GM21528 (cell line): ENCODE measurements at regions not wholly inside any gene's neighbourhood (a gene's known extent, or its start where the extent isn't known, plus 50 kb on each side); places are given as distances from the start of the nearest gene placed in this dataset.

Source experiments
- ATAC-seq: cut with Tn5 transposase; IDR thresholded peaks from one replicate; pipeline ENCODE4 v1.9.1; 2021; ENCODE audit warnings: mild to moderate bottlenecking, moderate library complexity; ENCODE audit not compliant: unreplicated experiment, low FRiP score

DNA sequence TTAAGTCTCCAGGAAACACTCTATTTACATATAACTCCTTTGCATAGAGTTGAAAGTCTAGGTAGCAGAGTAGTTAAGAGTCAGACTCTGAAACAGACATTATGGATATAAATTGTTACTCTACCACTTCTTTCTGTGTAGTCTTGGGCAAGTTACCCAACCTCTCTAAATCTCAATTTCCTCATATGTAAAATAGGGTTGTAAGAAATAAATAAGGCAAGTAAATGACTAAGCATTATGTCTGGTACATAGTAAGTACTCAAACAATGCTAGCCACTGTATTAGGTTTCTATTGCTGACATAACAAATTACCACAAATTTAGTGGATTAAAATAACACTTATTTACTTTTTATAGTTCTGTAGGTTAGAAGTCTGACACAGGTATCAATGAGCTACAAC is 394.1 kb downstream of the PRDM5 start:
- no peak for ATAC-seq

DNA sequence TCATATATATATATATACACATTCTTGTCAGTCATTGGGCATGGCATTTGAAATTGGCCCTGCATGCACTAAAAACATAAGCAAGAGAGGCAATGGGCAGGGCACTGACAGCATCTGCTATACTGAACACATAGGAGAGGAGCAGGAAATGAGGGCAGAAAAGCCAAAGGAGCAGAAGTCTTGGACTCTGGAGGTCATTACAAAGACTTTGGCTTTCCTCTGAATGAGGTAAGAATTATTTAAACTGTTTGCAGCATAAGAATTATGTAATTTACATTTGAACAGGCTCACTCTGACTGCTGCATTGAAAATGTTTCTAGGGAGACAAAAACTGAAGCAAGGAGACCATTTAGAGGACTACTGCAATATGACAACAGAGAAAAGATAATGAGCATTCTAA is 396.5 kb downstream of the PRDM5 start:
- no peak for ATAC-seq

DNA sequence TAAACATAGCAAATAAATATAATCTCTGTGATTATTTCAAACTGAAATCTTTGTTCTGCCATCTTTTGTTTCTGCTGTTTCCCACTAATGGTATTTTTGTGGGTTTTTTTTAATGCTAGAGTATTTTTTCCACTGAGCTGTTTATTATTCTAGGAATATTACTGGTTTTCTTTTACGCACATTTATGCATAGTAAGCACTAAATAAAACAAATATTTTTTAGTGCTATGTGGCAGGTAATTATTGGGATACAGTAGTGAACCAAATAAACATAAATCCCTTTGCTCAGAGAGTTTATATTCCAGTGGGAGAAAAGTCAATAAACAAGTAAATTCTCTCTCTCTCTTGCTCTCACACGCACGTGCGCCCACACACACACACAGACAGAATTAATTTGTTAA is 397.4 kb downstream of the PRDM5 start:
- ATAC-seq, result no peak

DNA sequence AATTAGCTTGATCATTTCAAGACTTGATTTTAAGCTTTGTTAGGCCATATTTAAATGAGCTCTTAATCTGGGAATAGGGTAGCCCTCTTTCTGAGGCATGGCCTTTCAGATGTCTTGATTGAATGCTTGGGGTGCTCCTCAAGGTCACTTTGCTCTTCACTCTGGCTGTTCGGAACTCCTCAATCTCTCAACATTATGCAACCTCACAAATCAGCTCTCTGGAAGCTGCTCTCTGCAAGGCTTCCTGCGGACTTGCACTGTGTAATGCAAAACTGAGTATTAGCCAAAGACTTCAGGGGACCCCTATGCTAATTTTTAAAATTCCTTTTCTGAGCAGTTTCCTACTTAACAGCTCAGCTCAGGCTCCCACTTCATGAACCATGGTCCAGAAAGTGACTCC is 398.3 kb downstream of the PRDM5 start:
- no peak for ATAC-seq

DNA sequence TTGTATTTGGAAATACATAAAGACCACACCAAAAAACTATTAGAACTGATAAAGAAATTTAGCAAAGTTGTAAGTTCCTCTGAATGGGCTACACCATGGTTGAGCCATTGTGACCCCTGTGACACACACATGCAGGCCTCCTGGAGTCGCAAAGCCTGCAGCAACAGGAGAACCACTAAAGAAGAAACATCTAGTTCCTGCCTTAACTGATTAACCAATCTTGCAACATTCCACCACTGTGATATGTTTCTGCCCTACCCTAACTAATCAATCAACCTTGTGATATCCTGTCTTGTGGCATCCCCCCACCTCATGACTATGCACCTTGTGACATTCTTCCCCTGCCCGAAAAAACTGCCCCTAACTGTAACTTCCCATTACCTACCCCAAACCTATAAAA is 401.8 kb downstream of the PRDM5 start:
- no peak for ATAC-seq

DNA sequence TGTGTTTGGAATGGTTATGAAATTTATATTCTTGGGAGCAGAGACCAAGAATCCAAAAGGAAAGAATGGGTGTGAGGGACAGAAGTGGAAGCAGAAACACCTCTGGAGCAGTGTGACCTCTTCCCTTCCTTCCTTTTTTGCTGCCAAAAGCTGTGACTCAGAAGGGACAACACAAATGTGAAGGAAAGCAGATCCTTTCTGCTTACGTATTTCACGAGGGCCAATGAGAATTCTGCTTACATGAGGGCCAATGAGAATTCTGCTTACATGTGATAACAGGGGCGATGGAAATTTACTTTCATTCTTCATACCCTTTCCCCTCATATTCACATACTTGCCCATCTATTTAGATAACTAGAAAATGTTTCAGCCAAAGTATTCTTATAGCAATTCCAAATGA is 404.6 kb downstream of the PRDM5 start:
- ATAC-seq, result no peak

DNA sequence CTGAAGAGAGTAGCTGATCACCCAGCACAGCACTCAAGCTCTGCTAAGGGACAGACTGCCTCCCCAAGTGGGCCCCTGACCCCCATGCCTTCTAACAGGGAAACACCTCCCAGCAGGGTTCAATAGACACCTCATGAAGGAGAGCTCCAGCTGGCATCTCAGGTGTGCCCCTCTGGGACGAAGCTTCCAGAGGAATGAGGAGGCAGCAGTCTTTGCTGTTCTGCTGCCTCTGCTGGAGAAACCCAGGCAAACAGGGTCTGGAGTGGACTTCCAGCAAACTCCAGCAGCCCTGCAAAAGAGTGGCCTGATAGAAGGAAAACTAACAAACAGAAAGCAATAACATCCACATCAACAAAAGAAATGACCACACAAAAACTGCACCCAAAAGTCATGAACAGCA is 412.8 kb downstream of the PRDM5 start:
- ATAC-seq, result no peak

DNA sequence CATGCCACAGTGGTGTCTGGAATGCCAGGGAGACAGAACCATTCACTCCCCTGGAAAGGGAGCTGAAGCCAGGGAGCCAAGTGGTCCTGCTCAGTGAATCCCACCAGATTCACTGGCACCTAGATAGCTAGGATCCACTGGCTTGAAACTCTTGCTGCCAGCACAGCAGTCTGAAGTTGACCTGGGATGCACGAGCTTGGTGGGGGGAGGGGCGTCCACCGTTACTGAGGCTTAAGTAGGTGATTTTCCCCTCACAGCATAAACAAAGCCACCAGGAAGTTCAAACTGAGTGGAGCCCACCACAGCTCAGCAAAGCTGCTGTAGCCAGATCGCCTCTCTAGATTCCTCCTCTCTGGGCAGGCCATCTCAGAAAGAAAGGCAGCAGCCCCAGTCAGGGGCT is 413.3 kb downstream of the PRDM5 start:
- no peak for ATAC-seq

DNA sequence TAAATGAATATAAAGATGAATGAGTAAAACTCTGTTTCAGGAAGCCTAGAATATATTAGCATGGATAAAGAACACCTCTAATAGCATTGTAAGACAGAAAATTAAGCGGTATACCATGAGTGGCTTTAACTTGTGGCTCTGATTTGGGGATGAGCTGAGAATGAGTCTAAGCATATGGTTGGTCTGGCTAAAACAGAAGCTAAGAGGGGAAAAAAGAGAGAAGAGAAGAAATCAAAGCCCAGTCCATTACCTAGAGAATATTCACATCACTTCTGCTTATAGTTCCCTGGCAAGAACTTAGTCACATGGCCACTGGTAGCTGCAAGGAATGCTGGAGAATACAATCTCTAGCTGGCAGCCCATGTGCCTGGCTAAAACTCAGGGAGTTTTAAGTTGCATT is 414.5 kb downstream of the PRDM5 start:
- ATAC-seq, result no peak

DNA sequence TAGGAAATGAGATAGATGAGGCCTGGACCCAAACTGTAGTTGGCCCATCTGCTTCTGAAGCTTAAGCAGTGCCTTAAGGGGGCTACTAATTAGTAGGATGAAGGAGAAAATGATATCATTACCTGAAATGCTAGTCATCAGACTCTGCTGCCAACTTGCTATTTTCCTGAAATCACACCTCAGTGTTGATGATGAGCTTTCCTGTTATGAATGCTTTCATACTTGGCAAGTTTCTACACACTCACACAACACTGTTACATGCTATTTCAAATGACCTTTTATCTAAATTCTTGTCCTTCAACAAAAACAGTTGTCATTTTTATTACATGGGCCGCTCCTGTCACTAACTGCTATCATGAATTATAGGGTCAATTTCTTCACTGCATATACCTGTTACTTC is 416.0 kb downstream of the PRDM5 start:
- ATAC-seq, result no peak

DNA sequence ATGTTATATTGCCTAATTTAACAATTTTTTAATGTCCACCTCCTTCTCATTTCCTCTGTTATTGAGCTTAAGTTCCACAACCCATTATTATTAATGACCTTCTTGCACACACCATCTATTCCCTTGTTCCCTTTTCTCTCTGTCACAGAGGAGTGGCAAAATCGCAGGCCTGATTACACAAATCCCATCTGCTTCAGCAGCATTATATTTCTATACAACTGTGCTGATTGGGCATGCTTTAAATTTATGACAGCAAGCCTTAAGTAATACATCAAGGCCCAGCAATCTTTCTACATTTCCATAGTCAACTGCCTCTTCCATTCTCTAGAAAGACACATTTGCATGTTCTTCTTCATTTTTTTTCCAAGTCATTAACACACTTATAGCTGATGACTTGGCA is 423.8 kb downstream of the PRDM5 start:
- ATAC-seq, result no peak

DNA sequence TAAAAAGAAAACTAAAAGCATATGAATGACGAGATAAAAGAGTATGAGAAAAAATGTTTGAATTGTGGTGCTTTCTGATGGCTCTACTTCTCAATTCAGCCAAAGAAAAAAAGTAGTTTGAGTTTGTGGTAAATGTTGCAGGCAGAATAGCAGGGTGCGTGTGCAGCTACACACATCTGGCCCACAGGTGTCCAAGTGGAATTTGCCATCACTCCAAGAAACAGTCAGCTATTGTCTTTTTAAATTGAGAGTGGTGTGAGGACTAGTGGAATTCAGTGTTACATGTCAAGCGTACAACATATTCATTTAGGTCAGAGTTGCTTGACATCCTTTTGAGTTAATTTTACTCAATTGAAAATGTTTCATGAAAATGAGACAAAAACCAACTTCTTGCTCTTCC is 424.8 kb upstream of the MAD2L1 start:
- ATAC-seq, result no peak

DNA sequence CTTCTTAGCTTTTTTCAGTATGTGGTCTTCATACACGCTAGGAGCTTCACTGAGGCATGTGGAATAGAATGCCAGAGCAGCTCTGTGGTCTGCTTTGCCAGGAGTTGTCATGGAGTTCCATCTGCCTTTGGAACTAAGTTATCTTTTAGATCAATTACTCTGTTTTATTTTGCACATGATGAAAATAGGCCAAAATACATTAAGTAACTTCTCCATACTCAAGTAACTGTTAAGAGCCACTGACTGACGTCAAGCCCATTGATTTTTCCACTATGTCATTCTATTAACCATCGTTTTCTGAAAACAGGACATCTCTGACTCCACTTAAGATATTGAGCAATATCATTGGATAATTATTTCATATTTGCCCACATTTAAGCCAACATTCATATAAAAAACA is 415.1 kb upstream of the MAD2L1 start:
- no peak for ATAC-seq

DNA sequence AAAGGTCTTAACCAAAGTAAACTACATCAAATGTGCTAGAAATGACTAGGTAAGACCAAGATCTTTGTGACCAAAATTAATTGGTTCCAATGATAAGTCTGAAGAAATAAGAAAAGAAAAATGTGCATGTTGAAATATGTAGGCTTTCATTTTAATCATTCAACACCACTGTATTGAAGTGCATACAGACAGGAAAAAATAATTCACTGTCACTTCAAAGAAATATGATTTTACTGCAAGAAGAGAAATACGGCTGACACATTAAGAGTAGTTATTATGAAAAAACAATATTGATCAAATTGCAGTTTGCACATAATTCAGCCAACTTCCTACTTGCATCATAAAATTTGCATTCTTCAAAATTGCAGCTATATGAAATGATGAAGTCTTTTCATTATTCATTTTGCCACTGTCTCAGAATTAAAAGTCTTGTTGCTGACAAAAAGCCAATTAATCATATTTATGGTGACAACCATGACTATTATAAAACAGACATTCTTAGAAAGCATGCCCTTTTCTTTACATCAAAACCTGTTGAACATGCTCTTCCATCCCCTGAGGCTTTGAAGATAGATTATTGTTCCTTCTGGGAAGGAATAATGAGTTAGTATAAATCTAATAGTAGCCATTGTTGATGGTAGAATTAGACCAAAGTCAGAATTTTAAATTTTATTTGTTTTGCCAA is 405.9 kb upstream of the MAD2L1 start:
- no peak for ATAC-seq

DNA sequence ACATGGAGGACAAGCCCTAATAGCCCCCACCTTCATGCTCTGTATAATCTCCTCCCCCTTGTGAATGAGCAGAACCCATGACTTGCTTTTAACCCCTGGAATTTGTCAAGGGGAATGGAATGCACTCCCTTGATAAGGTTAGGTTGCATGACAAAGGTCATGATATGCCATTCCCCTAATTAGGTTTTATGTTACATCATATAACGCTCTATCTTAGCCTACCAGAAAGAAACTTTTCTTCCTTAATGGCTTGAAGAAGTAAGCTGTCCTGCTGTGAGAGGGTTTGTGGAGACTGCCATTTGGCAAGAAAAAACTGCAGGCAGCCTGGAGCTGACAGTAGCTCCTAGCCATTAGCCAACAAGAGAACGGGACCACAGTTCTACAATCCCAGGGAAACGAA is 399.8 kb upstream of the MAD2L1 start:
- no peak for ATAC-seq

DNA sequence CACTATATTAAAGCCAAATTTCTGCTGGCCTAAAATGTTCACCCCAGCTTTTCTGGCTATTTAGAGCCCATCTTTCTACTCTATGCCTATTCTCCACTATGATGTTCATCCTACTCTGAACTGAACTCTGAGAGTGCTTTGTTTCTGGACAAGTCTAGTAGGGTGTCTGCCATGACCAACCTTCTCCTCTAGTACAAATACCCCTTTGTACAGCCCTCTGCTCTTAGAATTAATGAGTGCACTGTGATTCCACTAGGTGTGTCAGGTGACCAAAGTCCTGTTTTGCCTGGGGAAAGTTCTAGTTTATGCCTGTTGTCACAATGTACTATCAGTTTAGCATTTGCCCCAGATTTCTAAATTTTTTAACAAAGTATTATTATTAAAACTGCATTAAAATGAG is 388.1 kb upstream of the MAD2L1 start:
- no peak for ATAC-seq

DNA sequence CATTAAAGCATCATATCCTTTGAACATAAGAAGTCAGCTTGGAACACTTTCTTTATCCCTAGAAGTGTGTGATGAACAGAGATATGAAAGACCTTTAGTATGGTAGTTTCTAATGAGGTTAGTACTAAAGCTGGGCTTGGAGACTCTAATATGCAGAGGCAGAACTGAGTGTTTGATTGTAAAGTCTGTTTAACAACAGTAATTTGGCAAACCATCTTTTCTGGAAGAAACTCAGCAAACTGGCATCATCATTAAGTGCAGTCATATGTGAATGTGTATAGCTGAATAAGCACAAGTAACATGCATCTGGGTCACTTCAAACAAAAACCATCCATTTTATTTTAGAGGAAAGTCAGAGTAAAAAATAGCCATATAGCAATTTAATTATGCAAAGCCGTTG is 385.9 kb upstream of the MAD2L1 start:
- no peak for ATAC-seq

DNA sequence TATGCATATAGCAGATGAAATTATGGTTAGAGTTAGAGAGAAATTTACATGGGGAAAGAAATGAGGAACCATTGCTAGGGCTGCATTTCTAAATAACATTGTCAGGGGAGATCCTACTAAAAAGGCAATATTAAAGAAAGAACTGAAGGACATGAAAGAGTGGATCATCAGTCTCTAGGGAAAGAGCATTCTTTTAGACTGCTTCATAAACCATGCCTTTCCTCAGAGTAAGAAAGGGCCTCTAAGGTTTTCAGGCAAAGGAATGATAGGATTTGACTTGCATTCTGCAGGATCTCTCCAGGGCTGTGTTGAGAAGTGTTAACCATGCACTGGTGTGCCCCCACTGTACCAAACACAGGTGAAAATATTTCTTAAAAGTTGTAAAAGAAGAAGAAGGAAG is 385.4 kb upstream of the MAD2L1 start:
- ATAC-seq, result no peak

DNA sequence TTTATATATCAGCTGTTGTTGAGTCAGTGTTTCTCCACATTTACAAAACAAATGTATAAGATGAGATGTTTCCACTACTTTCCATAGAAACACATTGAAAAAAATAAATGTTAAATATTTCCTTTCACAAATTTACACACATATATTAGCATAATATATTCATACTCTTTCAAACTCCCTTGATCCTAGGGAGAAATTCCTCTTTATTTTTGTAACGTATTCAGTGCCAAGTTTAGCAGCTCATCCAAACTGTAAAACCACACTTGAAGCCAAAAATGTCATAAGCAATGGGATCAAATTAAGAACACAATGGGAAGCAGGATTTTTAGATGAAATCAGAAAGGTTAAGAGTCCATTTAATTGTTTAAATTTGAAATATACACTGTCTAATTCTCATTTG is 381.1 kb upstream of the MAD2L1 start:
- no peak for ATAC-seq

DNA sequence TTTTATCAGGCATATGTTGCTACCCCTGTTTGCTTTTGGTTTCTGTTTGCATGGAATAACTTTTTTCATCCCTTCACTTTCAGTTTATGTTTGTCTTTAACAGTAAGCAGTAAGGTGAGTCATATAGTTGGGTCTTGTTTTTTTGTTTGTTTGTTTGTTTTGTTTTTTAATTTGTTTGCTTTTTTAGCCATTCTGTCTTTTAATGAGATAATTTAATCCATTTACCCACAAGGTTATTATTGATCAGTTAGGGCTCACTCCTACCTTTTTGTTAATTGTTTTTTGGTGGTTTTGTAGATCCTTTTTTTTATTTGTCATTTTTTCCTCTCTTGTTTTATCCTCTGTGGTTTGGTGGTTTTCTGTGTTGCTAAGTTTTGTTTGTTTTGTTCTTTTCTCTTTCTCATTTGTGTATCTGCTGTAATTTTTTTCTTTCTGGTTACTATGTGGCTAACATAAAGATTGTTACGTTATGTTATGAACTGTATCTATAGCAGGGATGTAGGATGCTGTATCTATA is 379.5 kb upstream of the MAD2L1 start:
- ATAC-seq, result peak; percentile 88

DNA sequence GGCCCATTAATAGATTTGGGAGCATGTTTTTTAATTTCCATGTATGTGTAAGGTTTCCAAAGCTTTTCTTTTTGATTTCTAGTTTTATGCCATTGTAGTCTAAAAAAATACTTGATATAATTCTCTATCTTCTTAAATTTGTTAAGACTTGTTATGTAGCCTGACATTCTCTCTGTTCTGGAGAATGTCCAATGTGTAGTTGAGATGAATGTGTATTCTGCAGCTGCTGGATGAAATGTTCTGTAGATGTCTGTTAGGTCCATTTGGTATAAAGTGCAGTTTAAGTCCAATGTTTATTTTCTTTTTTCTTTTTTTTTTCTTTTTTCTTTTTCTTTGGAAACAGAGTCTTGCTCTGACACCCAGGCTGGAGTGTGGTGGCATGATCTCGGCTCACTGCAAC is 378.5 kb upstream of the MAD2L1 start:
- no peak for ATAC-seq

DNA sequence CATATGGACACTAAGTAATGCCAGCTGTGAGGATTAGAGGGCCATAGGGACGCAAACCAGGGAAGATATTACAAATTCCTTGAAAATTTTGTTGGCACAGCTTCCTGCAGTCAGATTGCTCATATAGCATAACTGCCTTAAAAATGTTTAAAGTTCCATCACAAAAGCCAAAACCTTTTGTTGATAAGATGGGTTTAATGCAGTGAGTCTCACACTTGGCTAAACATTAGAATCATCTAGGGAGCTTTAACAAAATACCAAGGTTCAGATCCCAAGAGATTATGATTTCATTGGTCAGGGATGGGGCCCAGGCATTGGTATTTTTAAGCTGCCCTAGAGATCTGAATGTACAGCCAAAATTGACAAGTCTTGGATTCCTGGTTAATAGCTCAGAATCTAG is 376.5 kb upstream of the MAD2L1 start:
- no peak for ATAC-seq

DNA sequence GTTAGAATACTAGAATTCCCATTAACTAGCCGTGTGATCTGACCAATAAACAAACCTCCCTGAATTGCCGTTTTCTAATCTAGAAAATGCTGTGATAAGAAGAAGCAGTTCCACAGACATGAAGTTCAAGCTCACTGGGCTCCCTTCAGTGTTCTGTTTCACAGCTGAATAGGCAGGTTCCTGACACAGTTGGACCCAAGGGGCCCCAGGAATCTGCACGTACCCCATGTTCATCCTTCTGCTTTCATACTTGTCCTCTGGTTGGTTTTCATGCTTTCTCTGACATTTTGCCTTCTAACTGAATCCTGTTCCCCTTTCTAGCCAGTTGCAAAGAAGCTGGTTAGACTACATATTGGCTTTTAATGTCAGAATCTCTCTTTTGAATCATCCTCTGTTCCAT is 374.1 kb upstream of the MAD2L1 start:
- no peak for ATAC-seq
